ENCODE measurements at regions not wholly inside any gene's neighbourhood (a gene's known extent, or its start where the extent isn't known, plus 50 kb on each side); places are given as distances from the start of the nearest gene placed in this dataset.

DNA sequence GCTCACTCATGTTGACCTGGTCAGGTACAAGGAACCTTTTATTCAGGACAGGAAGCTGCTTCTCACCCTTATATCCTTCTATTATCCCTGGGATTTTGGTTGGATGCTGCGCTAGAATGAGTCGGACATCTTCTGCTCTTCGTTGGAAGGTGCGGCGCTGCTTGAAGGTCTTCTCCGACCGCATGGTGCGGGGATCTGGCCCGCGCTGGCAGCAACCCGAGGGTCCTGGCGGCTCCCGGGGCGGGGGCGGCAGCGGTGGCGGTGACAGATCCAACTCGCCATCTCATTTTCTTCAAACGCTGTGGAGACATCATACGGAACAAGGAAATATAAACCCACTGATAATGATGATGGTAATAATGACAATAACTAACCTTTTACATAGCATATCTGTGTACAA, 126.3 kb downstream of the ATXN7L3B start:
- TF ChIP-seq, protein P1, sequence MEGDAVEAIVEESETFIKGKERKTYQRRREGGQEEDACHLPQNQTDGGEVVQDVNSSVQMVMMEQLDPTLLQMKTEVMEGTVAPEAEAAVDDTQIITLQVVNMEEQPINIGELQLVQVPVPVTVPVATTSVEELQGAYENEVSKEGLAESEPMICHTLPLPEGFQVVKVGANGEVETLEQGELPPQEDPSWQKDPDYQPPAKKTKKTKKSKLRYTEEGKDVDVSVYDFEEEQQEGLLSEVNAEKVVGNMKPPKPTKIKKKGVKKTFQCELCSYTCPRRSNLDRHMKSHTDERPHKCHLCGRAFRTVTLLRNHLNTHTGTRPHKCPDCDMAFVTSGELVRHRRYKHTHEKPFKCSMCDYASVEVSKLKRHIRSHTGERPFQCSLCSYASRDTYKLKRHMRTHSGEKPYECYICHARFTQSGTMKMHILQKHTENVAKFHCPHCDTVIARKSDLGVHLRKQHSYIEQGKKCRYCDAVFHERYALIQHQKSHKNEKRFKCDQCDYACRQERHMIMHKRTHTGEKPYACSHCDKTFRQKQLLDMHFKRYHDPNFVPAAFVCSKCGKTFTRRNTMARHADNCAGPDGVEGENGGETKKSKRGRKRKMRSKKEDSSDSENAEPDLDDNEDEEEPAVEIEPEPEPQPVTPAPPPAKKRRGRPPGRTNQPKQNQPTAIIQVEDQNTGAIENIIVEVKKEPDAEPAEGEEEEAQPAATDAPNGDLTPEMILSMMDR (conservative IDR thresholded peaks at IDR 0.05; ENCODE audit: low read depth, low read length), result no peak
- no peak for TF ChIP-seq EZH2 (IDR thresholded peaks at IDR 0.05; ENCODE audit: borderline replicate concordance, low read depth, low read length, poor library complexity, severe bottlenecking)

Data from A673 (cell line).